GM23338 (cell line): ENCODE measurements at regions not wholly inside any gene's neighbourhood (a gene's known extent, or its start where the extent isn't known, plus 50 kb on each side); places are given as distances from the start of the nearest gene placed in this dataset.

Experiments used
- ATAC-seq: fragments of 200-7000 bp; cut with Tn5 transposase; 3 replicates; pipeline ENCODE4 v1.9.1; 2020
- DNase-seq: peaks from one replicate; pipeline ENCODE4 v3.0.0-alpha.2; 2015; ENCODE audit warnings: low spot score
- H2AFZ ChIP-seq: fragments of 200-600 bp; sonication (generic); 2 replicates; pipeline ENCODE4 v1.8.0; 2016; ENCODE audit warnings: antibody characterized with exemption, mild to moderate bottlenecking, moderate library complexity
- H3F3A ChIP-seq: fragments of 200-600 bp; sonication (generic); replicated peaks from 2 replicates; pipeline ENCODE4 v1.8.0; 2017; ENCODE audit warnings: antibody characterized with exemption, mixed run types, low read depth
- H3K27ac ChIP-seq: fragments of 200-600 bp; sonication (generic); 2 replicates; pipeline ENCODE4 v1.6.1; 2016; ENCODE audit warnings: low read depth
- H3K27me3 ChIP-seq: fragments of 200-600 bp; sonication (generic); 2 replicates; pipeline ENCODE4 v1.8.0; 2016; ENCODE audit warnings: mild to moderate bottlenecking, mixed run types, moderate library complexity; ENCODE audit not compliant: insufficient read depth
- H3K36me3 ChIP-seq: fragments of 200-600 bp; sonication (generic); 2 replicates; pipeline ENCODE4 v1.8.0; 2016; ENCODE audit warnings: mild to moderate bottlenecking; ENCODE audit not compliant: insufficient read depth
- H3K4me1 ChIP-seq: fragments of 200-600 bp; sonication (generic); 2 replicates; pipeline ENCODE4 v1.8.0; 2016; ENCODE audit warnings: mild to moderate bottlenecking, moderate library complexity; ENCODE audit not compliant: insufficient read depth
- H3K4me2 ChIP-seq: fragments of 200-600 bp; sonication (generic); 2 replicates; pipeline ENCODE4 v1.7.1; 2017; ENCODE audit warnings: mixed run types
- H3K4me3 ChIP-seq: fragments of 200-600 bp; sonication (generic); 2 replicates; pipeline ENCODE4 v1.6.1; 2016; ENCODE audit warnings: mixed run types
- H3K79me2 ChIP-seq: fragments of 200-600 bp; sonication (generic); replicated peaks from 2 replicates; pipeline ENCODE4 v1.8.0; 2017; ENCODE audit warnings: mild to moderate bottlenecking; ENCODE audit not compliant: insufficient read depth
- H3K9me2 ChIP-seq: fragments of 200-600 bp; sonication (generic); 2 replicates; pipeline ENCODE4 v1.8.0; 2017; ENCODE audit not compliant: insufficient read depth
- H4K20me1 ChIP-seq: fragments of 200-600 bp; sonication (generic); replicated peaks from 2 replicates; pipeline ENCODE4 v1.8.0; 2017; ENCODE audit warnings: mild to moderate bottlenecking; ENCODE audit not compliant: insufficient read depth
- H3K27ac Mint-ChIP-seq: 2 replicates; pipeline ENCODE4 v1.8.0; 2020; ENCODE audit warnings: inconsistent platforms, mild to moderate bottlenecking, moderate library complexity, mixed read lengths
- H3K27me3 Mint-ChIP-seq: 3 replicates; pipeline ENCODE4 v1.8.0; 2022; ENCODE audit warnings: low read depth, mild to moderate bottlenecking, moderate library complexity, mixed read lengths, inconsistent platforms; ENCODE audit not compliant: insufficient read depth, poor library complexity
- H3K36me3 Mint-ChIP-seq: 3 replicates; pipeline ENCODE4 v1.8.0; 2021; ENCODE audit warnings: low read depth, mild to moderate bottlenecking, inconsistent platforms, moderate library complexity, mixed read lengths
- H3K4me1 Mint-ChIP-seq: 3 replicates; pipeline ENCODE4 v1.8.0; 2020; ENCODE audit warnings: mild to moderate bottlenecking, inconsistent platforms, mixed read lengths
- H3K4me3 Mint-ChIP-seq: 3 replicates; pipeline ENCODE4 v1.8.0; 2021; ENCODE audit warnings: moderate library complexity, mild to moderate bottlenecking, inconsistent platforms, mixed read lengths
- H3K9me3 Mint-ChIP-seq: 3 replicates; pipeline ENCODE4 v1.8.0; 2020; ENCODE audit warnings: moderate library complexity, mild to moderate bottlenecking, inconsistent platforms, mixed read lengths
- CREB1 ChIP-seq: fragments of 250-450 bp; sonication (Bioruptor Pico); IDR thresholded peaks from 2 replicates; pipeline ENCODE4 v1.5.0; 2020; ENCODE audit warnings: low read depth, mild to moderate bottlenecking, moderate library complexity
- CTCF ChIP-seq, 2 experiments: fragments of 200-600 bp in 1 of 2; sonication (generic) in 1 of 2; conservative IDR thresholded peaks; 2 replicates each; pipeline versions ENCODE4 v1.5.1 to v1.6.1; 2016 to 2017; ENCODE audit warnings: antibody characterized with exemption in 2 of 2, low read depth in 2 of 2, mild to moderate bottlenecking in 2 of 2, moderate library complexity in 1 of 2
- EZH2phosphoT487 ChIP-seq: fragments of 200-600 bp; sonication (generic); IDR thresholded peaks from one replicate; pipeline ENCODE4 v1.8.1; 2018; ENCODE audit warnings: antibody characterized with exemption; ENCODE audit not compliant: unreplicated experiment
- JUNB ChIP-seq: IDR thresholded peaks from one replicate; pipeline ENCODE4 v1.6.1; 2016; ENCODE audit warnings: antibody characterized with exemption; ENCODE audit not compliant: unreplicated experiment
- NANOG ChIP-seq: IDR thresholded peaks from 2 replicates; pipeline ENCODE4 v1.6.1; 2016; ENCODE audit warnings: antibody characterized with exemption, borderline replicate concordance
- POLR2AphosphoS5 ChIP-seq: IDR thresholded peaks from 2 replicates; pipeline ENCODE4 v1.6.1; 2016; ENCODE audit warnings: antibody characterized with exemption, low read depth
- STAT1 ChIP-seq: IDR thresholded peaks from one replicate; pipeline ENCODE4 v1.6.1; 2016; ENCODE audit warnings: antibody characterized with exemption; ENCODE audit not compliant: unreplicated experiment
- ZNF114 ChIP-seq: fragments of 250-450 bp; sonication (Bioruptor Pico); IDR thresholded peaks from 2 replicates; pipeline ENCODE4 v1.5.0; 2020; ENCODE audit warnings: mild to moderate bottlenecking, moderate library complexity
- ZNF331 ChIP-seq: fragments of 250-450 bp; sonication (Bioruptor Pico); IDR thresholded peaks from 2 replicates; pipeline ENCODE4 v1.5.0; 2020; ENCODE audit warnings: low read depth, mild to moderate bottlenecking, moderate library complexity
- TF ChIP-seq, protein P1 (sequence below): fragments of 250-450 bp; sonication (Bioruptor Pico); IDR thresholded peaks from 2 replicates; pipeline ENCODE4 v1.5.0; 2020; ENCODE audit warnings: mild to moderate bottlenecking, moderate library complexity

DNA sequence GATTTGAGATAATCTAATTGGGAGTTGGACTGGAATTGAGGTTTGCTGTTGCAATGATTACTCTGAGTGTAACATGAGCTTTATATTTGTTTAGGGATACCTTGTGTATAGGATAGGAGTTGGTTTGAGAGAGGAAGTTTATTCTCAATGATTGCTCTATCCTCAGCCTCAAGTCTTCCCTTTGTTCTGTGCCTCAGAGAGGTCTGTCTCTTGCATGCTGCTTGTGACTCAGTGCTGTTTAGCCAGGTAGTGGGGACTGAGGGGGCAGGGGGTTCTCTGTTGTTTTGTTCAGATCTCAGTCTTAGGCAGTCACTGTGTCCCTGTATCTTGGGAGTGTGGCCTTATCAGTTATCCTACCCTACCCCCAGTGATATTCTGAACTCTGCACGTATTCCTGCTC is 192.1 kb downstream of the SPATA31D1 start (continued):
- no peak for TF ChIP-seq CTCF (conservative IDR thresholded peaks at IDR 0.05; ENCODE audit: low read depth in 2 of 2)
- TF ChIP-seq ZNF331 (CRISPR knock-in tag), result no peak
- TF ChIP-seq CREB1, result no peak
- no peak for TF ChIP-seq EZH2phosphoT487

- H3K79me2 ChIP-seq, result no peaks in the 10 kb centered on the region
- Mint-ChIP-seq H3K36me3 (no peaks in the 10 kb centered on the region), H3K9me3 (no peaks in the 10 kb centered on the region), H3K4me3 (no peak overlapping the region), H3K4me1 (peaks cover 16% of the 10 kb centered on the region), H3K27me3 (no peaks in the 10 kb centered on the region), H3K27ac (no peak overlapping the region)
- no peak for ATAC-seq
- no peak overlapping the region for H3K4me2 ChIP-seq
- no peak for TF ChIP-seq JUNB
- no peaks in the 10 kb centered on the region for H3K9me2 ChIP-seq
- no peaks in the 10 kb centered on the region for H4K20me1 ChIP-seq
- H3K4me3 ChIP-seq, result no peak overlapping the region
- no peak overlapping the region for H3K27ac ChIP-seq
- H3K27me3 ChIP-seq, result no peaks in the 10 kb centered on the region
- peaks cover 14% of the 10 kb centered on the region; the same call in 1 of the 2 replicates for H3K4me1 ChIP-seq
- H2AFZ ChIP-seq, result no peak overlapping the region
- H3K36me3 ChIP-seq, result no peaks in the 10 kb centered on the region
- no peak for DNase-seq
- no peaks in the 10 kb centered on the region for H3F3A ChIP-seq
These were observed 194.7 kb downstream of the SPATA31D1 start for GRCh38 chr9:82183181-82183860.

DNA sequence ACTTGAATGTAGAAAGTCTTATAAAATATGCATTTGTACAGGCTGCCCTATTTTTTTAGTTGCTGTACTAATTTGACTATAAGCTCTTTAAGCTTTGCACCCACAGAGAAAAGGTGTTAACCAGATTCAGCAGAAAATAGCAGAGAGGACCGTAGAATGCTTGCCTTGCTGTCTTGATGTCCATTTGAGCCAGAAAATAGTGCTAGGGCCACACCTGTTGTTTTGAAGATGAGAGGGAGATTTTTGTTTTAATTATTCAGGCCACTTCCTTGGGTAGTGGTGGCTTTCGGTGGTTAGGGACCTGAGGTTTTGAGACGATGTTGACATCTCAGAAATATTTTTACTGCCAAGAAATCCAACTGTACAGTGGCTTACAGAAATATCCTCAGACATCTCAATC is 196.0 kb downstream of the SPATA31D1 start:
- no peaks in the 10 kb centered on the region for H3F3A ChIP-seq
- H3K79me2 ChIP-seq, result no peaks in the 10 kb centered on the region
- Mint-ChIP-seq H3K27ac (no peak overlapping the region), H3K4me1 (peaks cover 16% of the 10 kb centered on the region), H3K9me3 (no peaks in the 10 kb centered on the region), H3K27me3 (no peaks in the 10 kb centered on the region), H3K4me3 (no peak overlapping the region), H3K36me3 (no peaks in the 10 kb centered on the region)
- H4K20me1 ChIP-seq, result no peaks in the 10 kb centered on the region
- no peak overlapping the region for H3K4me3 ChIP-seq
- no peak overlapping the region for H3K27ac ChIP-seq
- H3K36me3 ChIP-seq, result no peaks in the 10 kb centered on the region
- H3K4me1 ChIP-seq, result peaks cover 14% of the 10 kb centered on the region; the same call in 1 of the 2 replicates
- H3K9me2 ChIP-seq, result 0 out of 2 replicates have a peak, but pooled peaks cover 3% of the 10 kb centered on the region
- no peak for ATAC-seq
- H2AFZ ChIP-seq, result no peak overlapping the region
- DNase-seq, result no peak
- H3K4me2 ChIP-seq, result no peak overlapping the region
- no peaks in the 10 kb centered on the region for H3K27me3 ChIP-seq
- TF ChIP-seq ZNF114 (CRISPR knock-in tag) (no peak), STAT1 (no peak), CTCF (conservative IDR thresholded peaks at IDR 0.05; ENCODE audit: low read depth in 2 of 2) (no peak), NANOG (no peak), ZNF331 (CRISPR knock-in tag) (no peak), POLR2AphosphoS5 (no peak), EZH2phosphoT487 (no peak)
- TF ChIP-seq, protein P1, sequence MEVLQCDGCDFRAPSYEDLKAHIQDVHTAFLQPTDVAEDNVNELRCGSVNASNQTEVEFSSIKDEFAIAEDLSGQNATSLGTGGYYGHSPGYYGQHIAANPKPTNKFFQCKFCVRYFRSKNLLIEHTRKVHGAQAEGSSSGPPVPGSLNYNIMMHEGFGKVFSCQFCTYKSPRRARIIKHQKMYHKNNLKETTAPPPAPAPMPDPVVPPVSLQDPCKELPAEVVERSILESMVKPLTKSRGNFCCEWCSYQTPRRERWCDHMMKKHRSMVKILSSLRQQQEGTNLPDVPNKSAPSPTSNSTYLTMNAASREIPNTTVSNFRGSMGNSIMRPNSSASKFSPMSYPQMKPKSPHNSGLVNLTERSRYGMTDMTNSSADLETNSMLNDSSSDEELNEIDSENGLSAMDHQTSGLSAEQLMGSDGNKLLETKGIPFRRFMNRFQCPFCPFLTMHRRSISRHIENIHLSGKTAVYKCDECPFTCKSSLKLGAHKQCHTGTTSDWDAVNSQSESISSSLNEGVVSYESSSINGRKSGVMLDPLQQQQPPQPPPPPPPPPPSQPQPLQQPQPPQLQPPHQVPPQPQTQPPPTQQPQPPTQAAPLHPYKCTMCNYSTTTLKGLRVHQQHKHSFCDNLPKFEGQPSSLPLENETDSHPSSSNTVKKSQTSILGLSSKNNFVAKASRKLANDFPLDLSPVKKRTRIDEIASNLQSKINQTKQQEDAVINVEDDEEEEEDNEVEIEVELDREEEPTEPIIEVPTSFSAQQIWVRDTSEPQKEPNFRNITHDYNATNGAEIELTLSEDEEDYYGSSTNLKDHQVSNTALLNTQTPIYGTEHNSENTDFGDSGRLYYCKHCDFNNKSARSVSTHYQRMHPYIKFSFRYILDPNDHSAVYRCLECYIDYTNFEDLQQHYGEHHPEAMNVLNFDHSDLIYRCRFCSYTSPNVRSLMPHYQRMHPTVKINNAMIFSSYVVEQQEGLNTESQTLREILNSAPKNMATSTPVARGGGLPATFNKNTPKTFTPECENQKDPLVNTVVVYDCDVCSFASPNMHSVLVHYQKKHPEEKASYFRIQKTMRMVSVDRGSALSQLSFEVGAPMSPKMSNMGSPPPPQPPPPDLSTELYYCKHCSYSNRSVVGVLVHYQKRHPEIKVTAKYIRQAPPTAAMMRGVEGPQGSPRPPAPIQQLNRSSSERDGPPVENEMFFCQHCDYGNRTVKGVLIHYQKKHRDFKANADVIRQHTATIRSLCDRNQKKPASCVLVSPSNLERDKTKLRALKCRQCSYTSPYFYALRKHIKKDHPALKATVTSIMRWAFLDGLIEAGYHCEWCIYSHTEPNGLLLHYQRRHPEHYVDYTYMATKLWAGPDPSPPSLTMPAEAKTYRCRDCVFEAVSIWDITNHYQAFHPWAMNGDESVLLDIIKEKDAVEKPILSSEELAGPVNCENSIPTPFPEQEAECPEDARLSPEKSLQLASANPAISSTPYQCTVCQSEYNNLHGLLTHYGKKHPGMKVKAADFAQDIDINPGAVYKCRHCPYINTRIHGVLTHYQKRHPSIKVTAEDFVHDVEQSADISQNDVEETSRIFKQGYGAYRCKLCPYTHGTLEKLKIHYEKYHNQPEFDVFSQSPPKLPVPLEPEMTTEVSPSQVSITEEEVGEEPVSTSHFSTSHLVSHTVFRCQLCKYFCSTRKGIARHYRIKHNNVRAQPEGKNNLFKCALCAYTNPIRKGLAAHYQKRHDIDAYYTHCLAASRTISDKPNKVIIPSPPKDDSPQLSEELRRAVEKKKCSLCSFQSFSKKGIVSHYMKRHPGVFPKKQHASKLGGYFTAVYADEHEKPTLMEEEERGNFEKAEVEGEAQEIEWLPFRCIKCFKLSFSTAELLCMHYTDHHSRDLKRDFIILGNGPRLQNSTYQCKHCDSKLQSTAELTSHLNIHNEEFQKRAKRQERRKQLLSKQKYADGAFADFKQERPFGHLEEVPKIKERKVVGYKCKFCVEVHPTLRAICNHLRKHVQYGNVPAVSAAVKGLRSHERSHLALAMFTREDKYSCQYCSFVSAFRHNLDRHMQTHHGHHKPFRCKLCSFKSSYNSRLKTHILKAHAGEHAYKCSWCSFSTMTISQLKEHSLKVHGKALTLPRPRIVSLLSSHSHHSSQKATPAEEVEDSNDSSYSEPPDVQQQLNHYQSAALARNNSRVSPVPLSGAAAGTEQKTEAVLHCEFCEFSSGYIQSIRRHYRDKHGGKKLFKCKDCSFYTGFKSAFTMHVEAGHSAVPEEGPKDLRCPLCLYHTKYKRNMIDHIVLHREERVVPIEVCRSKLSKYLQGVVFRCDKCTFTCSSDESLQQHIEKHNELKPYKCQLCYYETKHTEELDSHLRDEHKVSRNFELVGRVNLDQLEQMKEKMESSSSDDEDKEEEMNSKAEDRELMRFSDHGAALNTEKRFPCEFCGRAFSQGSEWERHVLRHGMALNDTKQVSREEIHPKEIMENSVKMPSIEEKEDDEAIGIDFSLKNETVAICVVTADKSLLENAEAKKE, result no peak
